DND-41 (cell line): ENCODE measurements at regions not wholly inside any gene's neighbourhood (a gene's known extent, or its start where the extent isn't known, plus 50 kb on each side); places are given as distances from the start of the nearest gene placed in this dataset.
A peak's percentile ranks its signal among the peaks of the same experiment; 100 is the strongest.

Experiments
- ATAC-seq: fragments of 200-7000 bp; cut with Tn5 transposase; 3 replicates; pipeline ENCODE4 v1.9.1; 2021; ENCODE audit warnings: low read depth; ENCODE audit not compliant: insufficient read depth
- DNase-seq: peaks from one replicate; pipeline ENCODE4 v3.0.0-alpha.2; 2020
- H2AFZ ChIP-seq: 2 replicates; pipeline ENCODE4 v1.6.0; 2012; ENCODE audit warnings: low read depth, low read length
- H3K27ac ChIP-seq: 2 replicates; pipeline ENCODE4 v1.5.1; 2012; ENCODE audit warnings: low read length, inconsistent platforms
- H3K27me3 ChIP-seq: fragments of 200-600 bp; sonication (generic); 2 replicates; pipeline ENCODE4 v1.6.0; 2012; ENCODE audit warnings: low read length, mild to moderate bottlenecking, inconsistent platforms; ENCODE audit not compliant: insufficient read depth, poor library complexity
- H3K36me3 ChIP-seq: 2 replicates; pipeline ENCODE4 v1.5.1; 2012; ENCODE audit warnings: low read length, inconsistent platforms; ENCODE audit not compliant: insufficient read depth
- H3K4me1 ChIP-seq: 2 replicates; pipeline ENCODE4 v1.5.1; 2012; ENCODE audit warnings: mild to moderate bottlenecking, low read length; ENCODE audit not compliant: insufficient read depth
- H3K4me2 ChIP-seq: 2 replicates; pipeline ENCODE4 v1.6.0; 2012; ENCODE audit warnings: mild to moderate bottlenecking, moderate library complexity, low read length, inconsistent platforms; ENCODE audit not compliant: insufficient read depth
- H3K4me3 ChIP-seq, 2 experiments: fragments of 200-600 bp in 1 of 2; shearing (Covaris generic) in 1 of 2; 2 replicates each; pipeline ENCODE4 v1.5.1; 2012 to 2016; ENCODE audit warnings: inconsistent platforms in 2 of 2, low read length in 2 of 2, mild to moderate bottlenecking in 2 of 2, low read depth in 1 of 2, moderate library complexity in 1 of 2
- H3K79me2 ChIP-seq: 2 replicates; pipeline ENCODE4 v1.6.0; 2012; ENCODE audit warnings: low read length, inconsistent platforms; ENCODE audit not compliant: insufficient read depth
- H3K9ac ChIP-seq: 2 replicates; pipeline ENCODE4 v1.6.0; 2012; ENCODE audit warnings: low read depth, mild to moderate bottlenecking, inconsistent platforms, low read length, moderate library complexity
- H3K9me3 ChIP-seq: 2 replicates; pipeline ENCODE4 v1.5.1; 2012; ENCODE audit warnings: low read length, moderate library complexity, mild to moderate bottlenecking, inconsistent platforms; ENCODE audit not compliant: insufficient read depth, severe bottlenecking
- H4K20me1 ChIP-seq: 2 replicates; pipeline ENCODE4 v1.6.0; 2012; ENCODE audit warnings: low read length; ENCODE audit not compliant: insufficient read depth
- EZH2 ChIP-seq: IDR thresholded peaks from 3 replicates; pipeline ENCODE4 v1.6.1; 2012; ENCODE audit warnings: borderline replicate concordance, low read depth, mild to moderate bottlenecking, moderate library complexity, low read length, inconsistent platforms; ENCODE audit not compliant: severe bottlenecking
- TF ChIP-seq, protein P1 (sequence below): IDR thresholded peaks from 2 replicates; pipeline ENCODE4 v1.5.1; 2012; ENCODE audit warnings: borderline replicate concordance, low read length, moderate library complexity, mild to moderate bottlenecking; ENCODE audit not compliant: poor library complexity, severe bottlenecking; ENCODE audit errors: extremely low read depth

DNA sequence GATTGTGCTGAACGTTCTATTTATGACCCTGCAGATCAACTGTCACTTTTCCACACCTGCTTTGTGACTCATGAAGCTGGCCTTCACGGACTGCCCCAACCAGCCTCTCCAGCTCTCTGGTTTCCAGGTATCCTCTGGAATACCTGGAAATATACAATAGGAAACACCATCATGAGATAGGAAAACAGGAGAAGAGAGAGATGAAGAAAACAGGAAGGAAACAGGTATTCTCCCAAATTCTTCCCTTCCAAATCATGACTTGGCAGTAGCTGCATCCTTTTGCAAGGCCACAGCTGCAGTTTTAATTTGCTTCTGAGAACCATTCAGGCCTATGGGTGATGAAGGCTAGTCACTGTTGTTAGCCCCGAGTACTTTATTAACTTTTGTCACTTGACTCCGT lies 909.1 kb downstream of the EPHA3 start:
- Histone ChIP-seq H2AFZ (no peak overlapping the region), H3K9ac (no peak overlapping the region), H3K79me2 (no peaks in the 10 kb centered on the region), H3K4me2 (no peak overlapping the region), H3K36me3 (no peaks in the 10 kb centered on the region), H3K9me3 (no peaks in the 10 kb centered on the region), H3K4me3 (no peak overlapping the region), H3K27ac (no peak overlapping the region), H3K27me3 (no peaks in the 10 kb centered on the region), H4K20me1 (no peaks in the 10 kb centered on the region), H3K4me1 (peaks cover 14% of the 10 kb centered on the region)
- TF ChIP-seq, protein P1, sequence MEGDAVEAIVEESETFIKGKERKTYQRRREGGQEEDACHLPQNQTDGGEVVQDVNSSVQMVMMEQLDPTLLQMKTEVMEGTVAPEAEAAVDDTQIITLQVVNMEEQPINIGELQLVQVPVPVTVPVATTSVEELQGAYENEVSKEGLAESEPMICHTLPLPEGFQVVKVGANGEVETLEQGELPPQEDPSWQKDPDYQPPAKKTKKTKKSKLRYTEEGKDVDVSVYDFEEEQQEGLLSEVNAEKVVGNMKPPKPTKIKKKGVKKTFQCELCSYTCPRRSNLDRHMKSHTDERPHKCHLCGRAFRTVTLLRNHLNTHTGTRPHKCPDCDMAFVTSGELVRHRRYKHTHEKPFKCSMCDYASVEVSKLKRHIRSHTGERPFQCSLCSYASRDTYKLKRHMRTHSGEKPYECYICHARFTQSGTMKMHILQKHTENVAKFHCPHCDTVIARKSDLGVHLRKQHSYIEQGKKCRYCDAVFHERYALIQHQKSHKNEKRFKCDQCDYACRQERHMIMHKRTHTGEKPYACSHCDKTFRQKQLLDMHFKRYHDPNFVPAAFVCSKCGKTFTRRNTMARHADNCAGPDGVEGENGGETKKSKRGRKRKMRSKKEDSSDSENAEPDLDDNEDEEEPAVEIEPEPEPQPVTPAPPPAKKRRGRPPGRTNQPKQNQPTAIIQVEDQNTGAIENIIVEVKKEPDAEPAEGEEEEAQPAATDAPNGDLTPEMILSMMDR = no peak
- no peak for TF ChIP-seq EZH2
- DNase-seq (no peak), ATAC-seq (no peak)

DNA sequence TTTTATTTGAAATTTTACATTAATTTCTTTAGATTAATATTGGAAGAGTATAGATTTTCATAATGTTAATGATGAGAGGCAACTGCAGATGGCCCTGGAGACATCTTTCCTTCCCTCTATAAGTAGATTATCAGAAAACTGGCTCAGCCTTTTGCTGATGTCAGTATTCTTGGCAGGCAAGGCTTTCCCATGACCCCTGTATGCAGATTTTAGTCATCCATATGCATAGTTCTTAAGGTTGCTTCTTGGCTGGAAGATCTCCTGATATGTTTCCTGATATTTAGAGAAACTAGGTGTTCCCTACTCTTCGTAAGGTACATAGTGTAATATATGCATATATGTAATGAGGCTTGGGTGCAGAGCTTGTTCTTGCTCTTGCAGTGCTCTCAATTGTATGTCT lies 911.4 kb downstream of the EPHA3 start:
- DNase-seq (no peak), ATAC-seq (no peak)
- Histone ChIP-seq H4K20me1 (no peaks in the 10 kb centered on the region), H3K27me3 (no peaks in the 10 kb centered on the region), H2AFZ (no peak overlapping the region), H3K27ac (no peak overlapping the region), H3K9me3 (no peaks in the 10 kb centered on the region), H3K4me3 (no peak overlapping the region), H3K4me1 (peaks cover 14% of the 10 kb centered on the region), H3K4me2 (no peak overlapping the region), H3K79me2 (no peaks in the 10 kb centered on the region), H3K36me3 (no peaks in the 10 kb centered on the region), H3K9ac (no peak overlapping the region)
- no peak for TF ChIP-seq EZH2
- TF ChIP-seq, protein P1 = no peak

DNA sequence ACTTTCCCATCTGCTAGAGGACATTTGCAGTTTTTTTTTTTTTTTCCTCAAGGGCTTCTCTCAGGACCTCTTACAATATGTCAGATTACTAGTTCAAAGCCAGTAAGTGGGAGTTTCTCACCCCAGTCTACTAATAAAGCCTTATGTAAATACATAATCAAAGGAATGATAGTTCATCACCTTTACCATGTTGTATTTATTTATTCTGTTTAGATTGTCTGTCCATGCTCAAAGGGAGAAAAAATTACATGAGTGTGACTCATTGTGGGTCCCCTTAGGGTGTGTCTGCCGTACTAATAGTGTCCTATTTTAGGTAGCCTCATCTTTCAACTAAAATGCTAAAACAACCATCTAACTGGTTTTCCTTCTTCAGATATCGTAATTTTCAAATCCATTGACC lies 917.6 kb downstream of the EPHA3 start:
- no peaks in the 10 kb centered on the region for H3K79me2 ChIP-seq
- TF ChIP-seq, protein P1 = no peak
- TF ChIP-seq EZH2 = no peak
- no peaks in the 10 kb centered on the region for H3K27me3 ChIP-seq
- ATAC-seq (no peak), DNase-seq (no peak)
- no peak overlapping the region for H3K27ac ChIP-seq
- H3K9me3 ChIP-seq = no peaks in the 10 kb centered on the region
- no peak overlapping the region for H3K4me3 ChIP-seq
- no peaks in the 10 kb centered on the region for H3K4me1 ChIP-seq
- no peak overlapping the region for H2AFZ ChIP-seq
- H3K36me3 ChIP-seq = no peaks in the 10 kb centered on the region
- no peak overlapping the region for H3K9ac ChIP-seq
- no peaks in the 10 kb centered on the region for H4K20me1 ChIP-seq
- no peak overlapping the region for H3K4me2 ChIP-seq

DNA sequence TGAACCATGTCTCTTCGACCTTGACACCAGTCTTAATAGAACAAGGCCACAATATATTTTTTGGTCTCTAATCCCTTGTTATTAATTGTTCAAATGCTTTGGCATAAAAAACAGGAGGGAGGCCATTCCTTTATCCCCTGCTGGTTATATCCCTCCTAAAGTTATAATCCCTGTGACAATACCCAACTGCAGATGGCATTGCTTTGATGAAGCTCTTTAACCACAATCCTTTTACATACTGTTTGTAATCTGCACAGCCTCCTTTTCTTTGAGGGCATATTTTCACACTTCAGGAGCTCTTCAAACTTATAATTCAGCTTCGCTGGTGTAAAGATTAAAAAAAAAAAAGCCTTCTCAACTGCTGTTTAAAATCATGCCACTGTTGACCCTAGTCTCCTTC lies 919.0 kb downstream of the EPHA3 start:
- Histone ChIP-seq H3K79me2 (no peaks in the 10 kb centered on the region), H3K9me3 (no peaks in the 10 kb centered on the region), H3K36me3 (no peaks in the 10 kb centered on the region), H3K4me3 (no peak overlapping the region), H3K27ac (no peak overlapping the region), H4K20me1 (no peaks in the 10 kb centered on the region), H3K27me3 (no peaks in the 10 kb centered on the region), H3K4me2 (no peak overlapping the region), H2AFZ (no peak overlapping the region), H3K4me1 (no peaks in the 10 kb centered on the region), H3K9ac (no peak overlapping the region)
- ATAC-seq (peak; percentile 56; the same call in 1 of the 3 replicates), DNase-seq (no peak)
- TF ChIP-seq EZH2 = no peak
- TF ChIP-seq, protein P1 = no peak
